HG02623 (cell line): ENCODE measurements at regions not wholly inside any gene's neighbourhood (a gene's known extent, or its start where the extent isn't known, plus 50 kb on each side); places are given as distances from the start of the nearest gene placed in this dataset.

ENCODE experiments used
- ATAC-seq: cut with Tn5 transposase; IDR thresholded peaks from one replicate; pipeline ENCODE4 v1.9.1; 2021; ENCODE audit warnings: moderate library complexity; ENCODE audit not compliant: unreplicated experiment

DNA sequence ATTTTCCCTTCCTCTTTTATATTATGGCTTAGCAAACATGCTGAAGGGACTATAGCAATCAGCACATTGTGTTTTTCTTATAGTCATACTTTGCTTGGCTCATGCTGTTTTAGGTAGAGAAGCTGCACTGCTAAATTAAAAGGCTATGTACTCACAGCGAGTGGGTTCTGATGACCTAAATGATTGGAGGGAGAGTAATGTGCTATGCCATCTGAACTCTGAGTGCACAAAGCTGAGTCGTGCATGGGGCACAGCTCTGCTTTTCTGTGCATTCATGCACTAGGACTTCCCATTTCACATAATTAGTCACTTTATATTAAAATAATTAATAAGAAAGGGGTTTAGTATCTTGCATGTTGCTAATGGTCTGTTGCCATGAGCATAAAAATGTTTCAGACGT, 132.7 kb upstream of the ADGRL3 start:
- no peak for ATAC-seq

DNA sequence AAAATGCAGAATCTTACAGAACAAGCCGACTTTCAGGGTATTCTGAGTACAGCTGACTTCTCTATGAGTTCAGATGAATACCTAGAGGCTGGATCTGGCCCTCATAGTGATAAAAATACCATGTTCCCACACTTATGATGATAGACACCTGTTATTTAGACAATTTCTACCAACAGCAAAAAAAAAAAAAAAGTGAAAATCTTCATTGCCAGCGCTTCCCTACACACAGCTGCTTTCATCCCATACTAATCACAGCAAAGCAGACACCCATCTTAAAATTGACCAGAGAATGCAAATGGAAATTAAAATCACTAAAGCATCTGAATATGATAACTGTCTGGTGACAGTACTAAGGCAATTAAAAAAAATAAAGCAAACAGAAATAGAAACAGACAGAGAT, 132.1 kb upstream of the ADGRL3 start:
- ATAC-seq = no peak

DNA sequence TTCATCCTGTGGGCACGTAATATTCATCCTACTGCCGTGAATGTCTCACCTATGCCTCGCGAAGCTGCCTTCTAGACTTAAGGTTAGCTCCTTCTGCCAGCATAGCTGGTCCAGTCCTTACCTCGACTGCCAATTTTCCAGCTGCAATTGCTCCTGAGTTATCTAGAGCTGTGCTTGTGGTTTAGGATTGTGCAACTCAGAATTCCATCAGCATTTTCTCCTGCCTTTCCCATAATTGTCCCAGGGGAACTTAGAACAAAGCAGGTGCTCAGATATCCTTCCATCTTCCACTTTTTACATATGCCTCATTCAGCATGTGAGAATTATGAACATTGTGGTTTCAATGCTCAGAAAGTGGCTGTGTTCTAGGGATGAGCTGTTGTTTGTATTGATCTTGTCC, 131.4 kb upstream of the ADGRL3 start:
- ATAC-seq = no peak

DNA sequence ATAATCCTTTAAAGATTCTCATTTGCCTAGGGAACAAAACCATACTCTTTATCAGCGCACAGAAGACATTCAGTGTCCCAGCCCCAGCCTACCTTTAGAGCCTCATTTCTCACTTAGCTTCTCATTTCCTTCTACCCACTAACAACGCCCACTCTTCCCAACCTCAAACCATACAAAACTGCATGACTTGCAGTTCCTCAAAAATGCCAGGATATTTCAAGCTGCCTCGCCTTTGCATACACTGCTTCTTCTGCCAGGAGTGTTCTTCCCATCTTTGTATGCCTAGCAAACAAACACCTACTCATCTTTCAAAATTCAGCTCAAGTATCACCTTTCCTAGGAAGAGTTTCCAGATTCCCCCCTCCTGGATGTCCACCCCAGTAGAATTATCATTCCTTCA, 129.9 kb upstream of the ADGRL3 start:
- ATAC-seq = no peak

DNA sequence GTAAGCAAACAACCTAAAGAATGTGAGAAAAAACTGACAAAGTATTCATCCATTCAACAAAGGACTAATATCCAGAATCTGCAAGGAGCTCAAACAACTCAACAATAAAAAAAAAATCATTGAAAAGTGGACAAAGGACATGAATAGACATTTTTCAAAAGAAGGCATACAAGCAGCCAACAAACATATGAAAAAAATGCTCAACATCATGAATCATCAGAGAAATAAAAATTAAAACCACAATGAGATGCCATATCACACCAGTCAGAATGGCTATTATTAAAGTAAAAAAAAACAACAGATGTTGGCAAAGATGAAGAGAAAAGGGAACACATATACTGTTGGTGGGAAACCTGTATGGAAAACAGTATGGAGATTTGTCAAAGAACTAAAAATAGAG, 120.7 kb upstream of the ADGRL3 start:
- ATAC-seq = no peak

DNA sequence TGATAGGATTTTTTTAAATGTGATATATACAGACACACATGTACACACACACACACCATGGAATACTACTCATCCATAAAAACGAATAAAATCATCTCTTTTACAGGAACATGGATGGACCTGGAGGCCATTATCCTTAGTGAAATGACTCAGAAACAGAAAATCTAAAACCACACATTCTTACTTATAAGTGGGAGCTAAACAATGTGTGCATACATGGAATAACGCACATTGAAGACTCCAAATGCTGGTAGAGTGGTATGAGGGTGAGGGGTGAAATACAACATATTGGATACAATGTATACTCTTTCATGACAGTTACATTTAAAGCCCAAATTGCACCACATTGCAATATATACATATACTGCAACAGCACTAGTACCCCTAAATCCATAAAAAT, 120.2 kb upstream of the ADGRL3 start:
- ATAC-seq = no peak

DNA sequence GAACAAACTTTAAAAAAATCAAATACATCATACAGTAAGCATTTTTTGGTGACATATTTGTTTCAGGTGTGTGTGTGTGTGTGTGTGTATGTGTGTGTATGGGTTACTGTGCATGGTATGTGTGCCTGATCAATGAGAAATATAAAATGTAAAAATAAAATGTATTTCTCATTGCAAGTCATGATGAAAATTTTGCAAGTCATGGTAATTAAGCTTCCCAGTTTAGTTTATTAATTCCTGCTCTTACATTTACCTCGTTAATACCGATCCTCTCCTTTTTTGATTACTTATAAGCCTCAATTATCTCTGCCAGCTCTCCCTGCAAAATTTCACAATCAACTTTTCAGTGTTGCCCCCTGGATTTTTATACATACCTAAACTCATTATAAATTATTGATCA, 114.6 kb upstream of the ADGRL3 start:
- no peak for ATAC-seq

DNA sequence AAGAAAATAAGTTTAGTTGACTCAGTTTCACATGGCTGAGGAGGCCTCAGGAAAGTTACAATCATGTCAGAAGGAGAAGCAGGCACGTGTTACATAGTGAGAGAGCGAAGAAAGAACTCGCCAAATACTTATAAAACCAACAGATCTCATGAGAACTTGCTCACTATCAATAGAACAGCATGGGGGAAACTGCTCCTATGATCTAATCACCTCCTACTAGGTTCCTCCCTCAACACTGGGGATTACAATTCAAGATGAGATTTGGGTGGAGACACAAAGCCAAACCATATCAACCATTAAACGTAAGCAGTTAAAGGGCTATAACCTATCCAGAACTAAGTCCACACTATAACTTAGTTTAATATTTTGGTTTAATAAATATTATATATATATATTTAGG, 113.8 kb upstream of the ADGRL3 start:
- ATAC-seq = no peak

DNA sequence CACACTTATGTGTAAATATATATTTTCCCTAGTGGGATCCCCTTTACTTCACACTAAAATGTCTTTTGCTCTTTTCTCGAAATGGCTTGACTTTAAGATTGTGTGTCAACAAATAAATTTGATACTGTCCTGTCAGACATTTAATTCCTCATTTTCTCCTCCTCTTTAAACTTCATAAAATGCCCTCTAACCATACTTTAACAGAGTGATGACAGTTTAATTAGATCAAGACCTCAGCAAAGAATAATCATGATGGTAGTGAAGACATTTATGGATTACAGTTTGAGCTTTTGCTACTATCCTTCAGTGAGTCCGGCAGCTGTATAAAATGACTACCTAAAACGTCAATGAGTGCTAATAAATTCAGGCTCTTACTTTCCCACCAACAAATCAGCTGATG, 113.1 kb upstream of the ADGRL3 start:
- ATAC-seq = no peak

DNA sequence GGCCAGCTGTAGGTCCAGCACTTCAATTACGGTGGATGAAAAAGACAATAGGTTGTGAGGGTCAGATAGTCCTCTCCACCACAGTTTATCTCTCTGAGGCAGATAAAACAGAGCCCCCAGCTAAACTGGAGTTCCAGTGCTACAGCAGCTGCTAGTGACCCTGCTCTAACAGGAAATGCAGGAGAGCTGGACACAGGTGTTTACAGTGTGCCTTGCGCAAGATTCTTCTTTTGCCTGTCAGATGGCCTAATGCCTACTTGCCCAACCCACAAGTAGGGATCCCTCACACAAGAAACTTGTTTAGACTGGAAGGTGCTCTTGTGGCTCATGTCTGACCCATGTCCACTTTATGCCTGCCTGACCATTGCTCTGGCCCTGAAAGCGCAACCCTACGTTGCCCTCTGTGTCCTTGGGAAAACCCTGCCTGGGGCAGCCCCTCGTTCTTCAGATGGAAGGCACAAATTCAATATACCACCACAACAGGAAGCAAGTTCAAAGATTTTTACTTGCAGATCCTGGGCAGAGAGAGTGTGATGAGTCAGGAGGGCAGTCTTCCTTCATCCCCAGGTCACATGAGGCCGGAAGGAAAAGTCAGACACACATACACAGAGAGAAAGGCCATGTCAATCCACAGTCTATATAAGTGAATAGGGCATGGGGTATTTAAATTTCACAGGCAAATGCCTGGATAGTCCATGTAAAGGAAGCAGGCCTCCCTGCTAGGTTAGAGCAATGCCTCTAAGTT, 105.1 kb upstream of the ADGRL3 start:
- ATAC-seq = no peak

DNA sequence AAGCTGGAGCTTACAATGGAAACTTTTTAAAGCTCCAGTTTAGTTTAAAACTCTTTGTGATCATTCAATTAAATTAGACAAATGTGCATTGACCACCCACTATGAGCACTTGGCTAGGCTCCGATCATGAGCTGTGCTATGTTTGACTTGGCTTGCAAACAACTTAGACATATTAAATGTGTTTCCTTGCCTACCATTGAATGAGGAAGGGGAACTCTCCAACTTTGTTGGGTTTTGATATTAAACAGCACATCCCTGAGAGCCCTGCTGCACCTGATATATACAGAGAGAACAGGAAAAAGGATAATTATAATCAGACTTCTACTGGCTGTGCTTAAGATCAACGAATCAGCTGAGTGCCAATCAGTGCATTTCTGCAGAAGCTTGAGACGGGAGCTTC, 71.4 kb upstream of the ADGRL3 start:
- ATAC-seq = no peak

DNA sequence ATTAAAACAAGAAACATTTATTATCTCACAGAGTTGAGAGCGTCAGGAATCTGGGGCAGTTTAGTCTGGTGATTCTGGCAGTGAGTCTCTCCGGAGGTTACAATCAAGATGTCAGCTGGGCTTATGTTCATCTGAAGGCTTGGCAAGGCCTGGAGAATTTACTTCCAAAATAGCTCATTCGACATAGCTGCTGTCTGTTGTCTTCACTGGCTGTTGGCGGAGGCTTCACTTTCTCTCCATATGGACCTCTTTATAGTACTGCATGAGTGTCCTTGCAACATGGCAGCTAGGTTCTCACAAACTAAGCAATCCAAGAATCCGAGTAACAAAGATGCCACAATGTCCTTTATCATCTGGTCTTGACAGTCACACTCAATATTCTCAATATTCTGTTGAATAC, 70.2 kb upstream of the ADGRL3 start:
- ATAC-seq = no peak

DNA sequence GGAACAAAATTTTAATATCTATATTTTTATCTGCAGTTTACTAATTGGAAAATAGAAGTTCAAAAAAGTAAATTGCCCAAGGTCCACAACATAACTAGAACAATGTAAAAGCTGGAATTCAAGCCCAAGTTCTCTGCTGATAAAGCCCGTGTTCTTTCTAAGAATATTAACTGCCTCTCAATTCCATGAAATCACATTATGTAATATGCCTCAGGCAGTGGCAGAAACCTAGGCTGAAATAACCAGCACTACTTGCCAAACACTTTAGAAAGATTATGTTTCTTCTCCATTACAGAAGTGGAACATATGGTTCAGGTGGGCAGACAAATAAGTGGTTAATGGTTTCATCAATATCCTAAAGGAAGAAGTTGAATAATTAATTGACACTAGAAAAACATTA, 56.7 kb upstream of the ADGRL3 start:
- no peak for ATAC-seq

DNA sequence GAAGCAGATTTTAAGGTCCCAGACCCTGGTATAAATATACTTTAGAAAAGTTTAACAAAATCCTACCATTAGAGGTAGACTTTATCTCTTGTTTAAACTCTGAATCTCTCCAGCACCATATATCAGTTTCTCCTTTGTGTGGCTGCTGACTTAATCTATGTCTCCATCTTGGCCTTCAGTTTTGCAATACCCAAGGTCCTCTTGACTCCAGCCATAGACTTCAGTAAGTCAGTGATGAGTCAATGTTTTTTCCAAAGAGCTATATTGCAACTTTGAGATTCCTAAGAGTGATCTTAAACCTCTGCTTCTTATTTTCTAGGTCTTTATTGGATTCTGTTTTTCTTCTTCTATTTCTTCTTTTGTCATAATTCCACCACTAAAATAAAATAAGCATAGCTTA, 50.8 kb upstream of the ADGRL3 start:
- ATAC-seq = no peak
